ENCODE measurements at regions not wholly inside any gene's neighbourhood (a gene's known extent, or its start where the extent isn't known, plus 50 kb on each side); places are given as distances from the start of the nearest gene placed in this dataset.

GRCh38 chr14:87079416-87079815, 913.6 kb downstream of the GALC start:
- no peak overlapping the region for H3K27ac ChIP-seq (ENCODE audit: control insufficient read depth, insufficient read depth)
- ChIA-PET POLR2A (no interaction called here), SMC1A (ENCODE audit: uncharacterized antibody, unreplicated experiment) (no interaction called here), CTCF (no interaction called here), RAD21 (ENCODE audit: unreplicated experiment) (no interaction called here)
- H3K4me2 ChIP-seq (ENCODE audit: control insufficient read depth, insufficient read depth): no peak overlapping the region
- H3K4me1 ChIP-seq (ENCODE audit: control insufficient read depth, insufficient read depth, low read length): no peaks in the 10 kb centered on the region
- H3K9me3 ChIP-seq (replicated peaks; ENCODE audit: control insufficient read depth, insufficient read depth, low read length): no peaks in the 10 kb centered on the region
- H3K4me3 ChIP-seq: no peak overlapping the region
- no TSS peak for BruUV-seq (replicated peaks)
- no peaks in the 10 kb centered on the region for H4K20me1 ChIP-seq (ENCODE audit: control insufficient read depth, insufficient read depth)
- intact Hi-C loops (cut with micrococcal nuclease; ENCODE audit: unreplicated experiment): no loop called here
- no peaks in the 10 kb centered on the region for H3K27me3 ChIP-seq (replicated peaks in 1 of 2; ENCODE audit: control insufficient read depth in 2 of 2, insufficient read depth in 2 of 2, low read length in 1 of 2)
- DNase-seq (ENCODE audit: low read depth, low spot score) (no peak), FAIRE-seq (no peak), ATAC-seq (no peak)
- in situ Hi-C loops (cut with MboI): no loop called here
- WGBS (ENCODE audit: insufficient coverage, insufficient replicate concordance, low lambda C conversion rate, missing lambda C conversion rate): 28% methylated on average over 6 of the region's 6 CpGs
- TF ChIP-seq SUPT20H (IDR thresholded peaks at IDR 0.05; ENCODE audit: borderline replicate concordance, control insufficient read depth, low read depth, low read length): no peak
- no peak for TF ChIP-seq NKRF (conservative IDR thresholded peaks at IDR 0.05)
- TF ChIP-seq REST (IDR thresholded peaks at IDR 0.05; ENCODE audit: low read depth, low read length): no peak
- TF ChIP-seq RCOR1 (conservative IDR thresholded peaks at IDR 0.05; ENCODE audit: low read depth, low read length): no peak
- TF ChIP-seq, protein P1, sequence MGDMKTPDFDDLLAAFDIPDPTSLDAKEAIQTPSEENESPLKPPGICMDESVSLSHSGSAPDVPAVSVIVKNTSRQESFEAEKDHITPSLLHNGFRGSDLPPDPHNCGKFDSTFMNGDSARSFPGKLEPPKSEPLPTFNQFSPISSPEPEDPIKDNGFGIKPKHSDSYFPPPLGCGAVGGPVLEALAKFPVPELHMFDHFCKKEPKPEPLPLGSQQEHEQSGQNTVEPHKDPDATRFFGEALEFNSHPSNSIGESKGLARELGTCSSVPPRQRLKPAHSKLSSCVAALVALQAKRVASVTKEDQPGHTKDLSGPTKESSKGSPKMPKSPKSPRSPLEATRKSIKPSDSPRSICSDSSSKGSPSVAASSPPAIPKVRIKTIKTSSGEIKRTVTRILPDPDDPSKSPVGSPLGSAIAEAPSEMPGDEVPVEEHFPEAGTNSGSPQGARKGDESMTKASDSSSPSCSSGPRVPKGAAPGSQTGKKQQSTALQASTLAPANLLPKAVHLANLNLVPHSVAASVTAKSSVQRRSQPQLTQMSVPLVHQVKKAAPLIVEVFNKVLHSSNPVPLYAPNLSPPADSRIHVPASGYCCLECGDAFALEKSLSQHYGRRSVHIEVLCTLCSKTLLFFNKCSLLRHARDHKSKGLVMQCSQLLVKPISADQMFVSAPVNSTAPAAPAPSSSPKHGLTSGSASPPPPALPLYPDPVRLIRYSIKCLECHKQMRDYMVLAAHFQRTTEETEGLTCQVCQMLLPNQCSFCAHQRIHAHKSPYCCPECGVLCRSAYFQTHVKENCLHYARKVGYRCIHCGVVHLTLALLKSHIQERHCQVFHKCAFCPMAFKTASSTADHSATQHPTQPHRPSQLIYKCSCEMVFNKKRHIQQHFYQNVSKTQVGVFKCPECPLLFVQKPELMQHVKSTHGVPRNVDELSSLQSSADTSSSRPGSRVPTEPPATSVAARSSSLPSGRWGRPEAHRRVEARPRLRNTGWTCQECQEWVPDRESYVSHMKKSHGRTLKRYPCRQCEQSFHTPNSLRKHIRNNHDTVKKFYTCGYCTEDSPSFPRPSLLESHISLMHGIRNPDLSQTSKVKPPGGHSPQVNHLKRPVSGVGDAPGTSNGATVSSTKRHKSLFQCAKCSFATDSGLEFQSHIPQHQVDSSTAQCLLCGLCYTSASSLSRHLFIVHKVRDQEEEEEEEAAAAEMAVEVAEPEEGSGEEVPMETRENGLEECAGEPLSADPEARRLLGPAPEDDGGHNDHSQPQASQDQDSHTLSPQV (IDR thresholded peaks at IDR 0.05): no peak
- TF ChIP-seq EZH2 (IDR thresholded peaks at IDR 0.05; ENCODE audit: borderline replicate concordance, control insufficient read depth, low read depth, low read length): no peak
- TF ChIP-seq MEF2B (IDR thresholded peaks at IDR 0.05; ENCODE audit: partially characterized antibody, poor library complexity, severe bottlenecking): no peak
- TF ChIP-seq SMARCA5 (IDR thresholded peaks at IDR 0.05): no peak
- TF ChIP-seq RUNX3 (IDR thresholded peaks at IDR 0.05; ENCODE audit: low read length): no peak
- no peak for TF ChIP-seq NFXL1 (IDR thresholded peaks at IDR 0.05; ENCODE audit: borderline replicate concordance)
- no peak for TF ChIP-seq WRNIP1 (IDR thresholded peaks at IDR 0.05; ENCODE audit: borderline replicate concordance, low read depth, low read length)
- TF ChIP-seq BMI1 (IDR thresholded peaks at IDR 0.05; ENCODE audit: borderline replicate concordance): no peak
- TF ChIP-seq SUZ12 (IDR thresholded peaks at IDR 0.05; ENCODE audit: unreplicated experiment): no peak
- no peak for TF ChIP-seq NRF1 (conservative IDR thresholded peaks at IDR 0.05; ENCODE audit: low read depth, low read length)
- no peak for TF ChIP-seq HCFC1 (IDR thresholded peaks at IDR 0.05; ENCODE audit: low read length)
- no peaks in the 10 kb centered on the region for H3K36me3 ChIP-seq (ENCODE audit: control insufficient read depth in 2 of 2, insufficient read depth in 2 of 2, low read length in 1 of 2)
- H3K79me2 ChIP-seq (ENCODE audit: control insufficient read depth, insufficient read depth, low read length): no peaks in the 10 kb centered on the region
- no peak overlapping the region for H2AFZ ChIP-seq (ENCODE audit: control insufficient read depth, low read depth, low read length)
- no peak overlapping the region for H3K9ac ChIP-seq (ENCODE audit: control insufficient read depth, insufficient read depth, low read length)
